Uterus (tissue), 2 donors: ENCODE measurements at regions not wholly inside any gene's neighbourhood (a gene's known extent, or its start where the extent isn't known, plus 50 kb on each side); places are given as distances from the start of the nearest gene placed in this dataset.

Experiments
- POLR2A ChIP-seq, 2 donors: fragments of 450-650 bp; IDR thresholded peaks; one replicate each; pipeline ENCODE4 v1.6.1; 2016; ENCODE audit warnings: antibody characterized with exemption in 2 of 2, mild to moderate bottlenecking in 1 of 2, moderate library complexity in 1 of 2
- TF ChIP-seq, protein P1 (sequence below), 4 experiments: fragments of 200-600 bp in 2 of 4; fragments of 450-650 bp in 2 of 4; sonication (generic) in 2 of 4; IDR thresholded peaks; one replicate each; pipeline ENCODE4 v1.5.1; 2016 to 2019; ENCODE audit warnings: antibody characterized with exemption in 4 of 4, mild to moderate bottlenecking in 2 of 4, moderate library complexity in 1 of 4

DNA sequence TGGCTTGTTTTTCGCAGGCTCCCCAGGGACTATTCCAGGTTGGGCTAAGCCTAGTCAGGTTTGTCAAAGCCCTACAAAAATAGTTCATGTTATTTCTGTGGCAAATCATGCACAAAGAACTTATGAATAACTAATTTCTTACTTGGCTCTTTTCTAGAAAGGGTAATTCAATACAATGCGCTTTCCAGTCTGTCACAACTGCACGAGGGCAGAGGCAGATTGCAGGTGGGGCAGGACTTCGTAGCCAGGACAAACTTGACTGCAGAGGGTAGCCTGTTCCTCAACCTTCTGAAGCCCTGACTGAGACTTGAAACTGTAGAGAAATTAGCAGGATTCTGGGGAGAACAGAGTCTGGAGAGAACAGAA lies 253.5 kb downstream of the QKI start:
- TF ChIP-seq, protein P1, sequence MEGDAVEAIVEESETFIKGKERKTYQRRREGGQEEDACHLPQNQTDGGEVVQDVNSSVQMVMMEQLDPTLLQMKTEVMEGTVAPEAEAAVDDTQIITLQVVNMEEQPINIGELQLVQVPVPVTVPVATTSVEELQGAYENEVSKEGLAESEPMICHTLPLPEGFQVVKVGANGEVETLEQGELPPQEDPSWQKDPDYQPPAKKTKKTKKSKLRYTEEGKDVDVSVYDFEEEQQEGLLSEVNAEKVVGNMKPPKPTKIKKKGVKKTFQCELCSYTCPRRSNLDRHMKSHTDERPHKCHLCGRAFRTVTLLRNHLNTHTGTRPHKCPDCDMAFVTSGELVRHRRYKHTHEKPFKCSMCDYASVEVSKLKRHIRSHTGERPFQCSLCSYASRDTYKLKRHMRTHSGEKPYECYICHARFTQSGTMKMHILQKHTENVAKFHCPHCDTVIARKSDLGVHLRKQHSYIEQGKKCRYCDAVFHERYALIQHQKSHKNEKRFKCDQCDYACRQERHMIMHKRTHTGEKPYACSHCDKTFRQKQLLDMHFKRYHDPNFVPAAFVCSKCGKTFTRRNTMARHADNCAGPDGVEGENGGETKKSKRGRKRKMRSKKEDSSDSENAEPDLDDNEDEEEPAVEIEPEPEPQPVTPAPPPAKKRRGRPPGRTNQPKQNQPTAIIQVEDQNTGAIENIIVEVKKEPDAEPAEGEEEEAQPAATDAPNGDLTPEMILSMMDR (IDR thresholded peaks at IDR 0.05), result no peak
- TF ChIP-seq POLR2A (IDR thresholded peaks at IDR 0.05), result no peak
